GM18909 (cell line): ENCODE measurements at regions not wholly inside any gene's neighbourhood (a gene's known extent, or its start where the extent isn't known, plus 50 kb on each side); places are given as distances from the start of the nearest gene placed in this dataset.
"Not testable (repeated sequence)": the region's sequence is repeated elsewhere in the genome, so short reads cannot be mapped to it uniquely, and the experiment has no call there.

Experiments
- ATAC-seq: cut with Tn5 transposase; IDR thresholded peaks from one replicate; pipeline ENCODE4 v1.9.1; 2021; ENCODE audit warnings: mild to moderate bottlenecking; ENCODE audit not compliant: unreplicated experiment, poor library complexity

- not testable (repeated sequence) for ATAC-seq
These were observed 52.5 kb downstream of the KIAA0408 start for GRCh38 chr6:127406722-127407121.

GRCh38 chr6:127406122-127406521 lies 53.1 kb downstream of the KIAA0408 start:
- no peak for ATAC-seq

DNA sequence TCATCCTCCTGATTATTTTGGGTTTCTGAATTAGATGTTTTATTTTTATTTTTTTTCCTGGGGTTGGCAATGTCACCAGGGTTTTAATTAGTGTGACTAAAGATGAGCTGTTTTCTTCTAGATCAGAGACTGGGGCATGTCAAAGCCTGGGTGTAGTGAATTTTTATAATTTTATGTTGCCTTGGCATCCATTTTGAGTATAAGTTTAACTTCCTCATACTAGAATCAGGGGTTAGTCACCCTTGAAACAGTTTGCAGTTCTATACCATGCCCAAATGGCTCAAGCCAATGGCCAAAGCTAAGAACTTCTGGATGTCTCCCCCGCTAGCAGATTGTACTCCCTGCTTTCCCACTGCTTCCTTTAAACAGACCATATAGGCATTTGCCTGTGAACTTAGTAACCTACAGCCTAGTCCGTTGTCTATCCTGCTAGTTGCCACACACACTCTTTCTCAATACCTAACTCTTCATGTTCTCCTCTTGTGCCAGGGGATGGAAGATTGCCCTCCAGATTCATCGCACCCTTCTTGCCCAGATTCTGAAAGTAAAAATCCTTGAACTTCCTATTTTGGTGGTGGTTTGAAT lies 54.5 kb downstream of the KIAA0408 start:
- ATAC-seq = no peak

DNA sequence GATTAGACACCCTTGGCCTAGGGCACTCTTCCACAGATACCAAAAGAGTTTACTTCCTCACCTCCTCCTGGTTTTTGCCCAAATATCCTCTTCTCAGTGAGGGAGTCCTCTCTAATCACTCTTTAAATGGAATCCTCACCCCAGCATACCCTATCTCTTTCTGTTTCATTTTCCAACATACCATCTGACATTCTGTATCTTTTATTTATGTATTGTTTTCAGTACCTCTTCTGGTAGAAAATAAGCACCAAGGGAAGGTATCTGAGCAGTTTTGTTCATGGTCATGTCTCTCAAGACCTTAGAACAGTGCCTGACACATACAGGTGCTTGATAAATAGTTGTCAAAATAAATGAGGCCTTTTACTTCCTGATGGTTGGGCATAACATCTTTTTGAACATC lies 55.1 kb downstream of the KIAA0408 start:
- ATAC-seq = peak; percentile 61

- peak; percentile 88 for ATAC-seq
These were observed 55.6 kb downstream of the KIAA0408 start for GRCh38 chr6:127403636-127404035.

DNA sequence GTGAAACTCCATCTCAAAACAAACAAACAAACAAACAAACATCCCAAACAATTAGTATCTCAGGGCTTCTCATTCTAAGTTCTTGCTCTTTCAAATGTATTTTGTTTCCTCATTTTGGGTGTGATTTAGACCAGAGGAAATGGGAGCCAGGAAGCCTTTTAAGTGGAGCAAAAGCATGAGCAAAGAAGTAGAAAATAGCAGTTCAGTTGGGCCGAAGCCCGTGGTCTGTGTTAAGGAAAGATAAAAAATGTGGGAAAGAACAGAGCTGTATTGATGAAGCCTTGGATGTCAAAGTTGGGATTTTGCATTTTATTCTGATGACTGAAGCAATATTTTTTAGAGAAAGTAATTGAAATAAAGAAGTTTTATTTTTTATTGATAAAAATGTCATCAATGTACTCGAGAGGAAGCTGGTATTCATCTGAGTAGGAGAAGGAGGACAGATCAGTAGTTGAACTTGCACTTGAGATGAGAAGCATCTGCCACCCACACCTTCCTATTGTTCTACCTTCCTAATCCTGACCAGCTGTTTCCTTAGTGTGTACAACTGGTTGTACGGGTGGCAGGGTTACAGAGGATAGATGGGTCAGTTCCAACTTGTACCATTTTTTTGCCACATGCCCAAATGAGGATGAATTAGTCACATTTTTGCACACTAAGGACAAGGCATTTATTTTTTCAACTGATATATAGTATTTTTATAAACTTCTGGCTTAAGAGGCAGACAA lies 56.1 kb downstream of the KIAA0408 start:
- peak; percentile 18 for ATAC-seq

DNA sequence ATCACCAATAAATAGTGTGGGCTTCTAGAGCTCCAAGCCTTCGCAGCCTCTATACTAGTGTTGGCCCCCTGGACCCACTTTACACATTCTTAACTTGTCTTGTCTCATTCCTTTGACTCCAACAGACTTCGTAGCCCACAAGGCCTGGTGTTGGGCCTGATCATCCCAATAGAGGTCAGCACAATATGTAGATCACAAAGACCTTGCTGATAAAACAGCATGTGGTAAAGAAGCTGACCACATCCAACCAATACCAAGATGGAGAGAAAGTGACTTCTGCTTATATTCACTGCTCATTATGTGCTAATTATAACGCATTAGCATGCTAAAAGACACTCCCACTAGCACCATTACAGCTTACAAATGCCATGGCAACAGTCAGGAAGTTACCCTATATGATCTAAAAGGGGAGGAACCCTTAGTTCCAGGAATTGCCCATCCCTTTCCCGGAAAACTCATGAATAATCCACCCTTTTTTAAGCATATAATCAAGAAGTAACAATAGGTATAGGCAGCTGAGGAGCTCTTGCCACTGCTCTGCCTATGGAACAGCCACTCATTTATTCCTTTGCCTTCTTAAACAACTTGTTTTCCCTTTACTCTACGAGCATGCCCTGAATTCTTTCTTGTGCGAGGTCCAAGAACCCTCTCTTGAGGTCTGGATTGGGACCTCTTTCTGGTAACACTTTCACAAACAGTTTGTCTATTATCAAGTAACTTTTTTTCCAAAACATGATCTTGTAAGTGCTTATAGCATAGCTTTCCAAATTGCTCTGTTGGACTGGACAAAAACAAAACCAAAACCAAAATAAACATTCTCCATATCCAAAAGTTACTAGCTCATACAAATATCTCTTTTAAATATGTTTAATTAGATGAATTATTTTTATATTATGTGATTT lies 54.6 kb upstream of the ECHDC1 start:
- no peak for ATAC-seq

DNA sequence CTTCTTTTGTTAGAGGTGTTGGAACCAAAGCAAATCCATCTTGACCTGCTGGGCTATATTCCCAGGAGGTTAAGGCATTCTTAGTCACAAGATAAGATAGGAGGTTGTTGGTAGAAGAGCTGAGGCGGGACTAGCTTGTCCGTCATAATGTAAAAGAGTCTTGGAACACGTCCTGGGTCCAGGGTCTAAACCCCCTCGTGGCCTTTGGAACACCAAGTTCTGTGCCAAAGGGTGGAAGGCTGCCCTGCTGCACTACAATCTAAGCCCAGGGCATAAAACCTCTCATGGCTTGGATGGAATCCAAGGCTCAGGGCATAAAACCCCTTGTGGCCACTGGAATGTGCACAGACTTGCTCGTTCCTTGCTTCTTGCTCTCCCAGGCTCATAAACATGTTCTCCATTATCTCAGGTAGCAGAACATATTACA lies 53.8 kb upstream of the ECHDC1 start:
- not testable (repeated sequence) for ATAC-seq
